Keratinocyte (primary cell): ENCODE measurements at regions not wholly inside any gene's neighbourhood (a gene's known extent, or its start where the extent isn't known, plus 50 kb on each side); places are given as distances from the start of the nearest gene placed in this dataset.

Experiments
- DNase-seq: peaks from one replicate; pipeline ENCODE4 v3.0.0-alpha.2; 2011; ENCODE audit warnings: low read depth, missing footprints, low spot score
- FAIRE-seq: peaks from 2 replicates; lab custom pipeline; 2011; peaks lifted over from hg19 to GRCh38; lab: Jason Lieb, UNC
- H2AFZ ChIP-seq: 2 replicates; pipeline ENCODE4 v1.6.0; 2012; ENCODE audit warnings: low read length, control low read depth, inconsistent platforms; ENCODE audit not compliant: control insufficient read depth
- H3K27ac ChIP-seq: 2 replicates; pipeline ENCODE4 v1.5.1; 2011; ENCODE audit warnings: low read length; ENCODE audit not compliant: control insufficient read depth, insufficient read depth
- H3K27me3 ChIP-seq: 3 replicates; pipeline ENCODE4 v1.6.0; 2011; ENCODE audit warnings: low read length; ENCODE audit not compliant: control insufficient read depth, insufficient read depth; ENCODE audit errors: extremely low read depth
- H3K36me3 ChIP-seq, 2 experiments: 2 replicates in 1 of 2; 3 replicates in 1 of 2; pipeline ENCODE4 v1.5.1; 2011; ENCODE audit warnings: low read length in 2 of 2, mild to moderate bottlenecking in 1 of 2; ENCODE audit not compliant: control insufficient read depth in 2 of 2, insufficient read depth in 2 of 2; ENCODE audit errors: extremely low read depth in 1 of 2
- H3K4me1 ChIP-seq: 3 replicates; pipeline ENCODE4 v1.5.1; 2011; ENCODE audit warnings: low read length; ENCODE audit not compliant: control insufficient read depth, insufficient read depth; ENCODE audit errors: extremely low read depth
- H3K4me2 ChIP-seq: 3 replicates; pipeline ENCODE4 v1.6.0; 2011; ENCODE audit warnings: low read depth, low read length; ENCODE audit not compliant: control insufficient read depth, insufficient read depth; ENCODE audit errors: extremely low read depth
- H3K4me3 ChIP-seq, 3 experiments: fragments of 200-600 bp in 1 of 3; sonication (generic) in 1 of 3; 2 replicates in 2 of 3; 3 replicates in 1 of 3; pipeline ENCODE4 v1.5.1; 2011 to 2016; ENCODE audit warnings: low read length in 3 of 3, mild to moderate bottlenecking in 3 of 3, control low read depth in 2 of 3, inconsistent platforms in 1 of 3, low read depth in 1 of 3, mixed read lengths in 1 of 3, mixed run types in 1 of 3, moderate library complexity in 1 of 3; ENCODE audit not compliant: control insufficient read depth in 2 of 3, insufficient read depth in 2 of 3; ENCODE audit errors: extremely low read depth in 1 of 3
- H3K79me2 ChIP-seq: 2 replicates; pipeline ENCODE4 v1.6.0; 2012; ENCODE audit warnings: low read length; ENCODE audit not compliant: control insufficient read depth, insufficient read depth
- H3K9ac ChIP-seq: 3 replicates; pipeline ENCODE4 v1.6.0; 2011; ENCODE audit warnings: low read length; ENCODE audit not compliant: control insufficient read depth, insufficient read depth; ENCODE audit errors: extremely low read depth
- H3K9me1 ChIP-seq: 3 replicates; pipeline ENCODE4 v1.6.0; 2011; ENCODE audit warnings: low read length; ENCODE audit not compliant: control insufficient read depth, insufficient read depth; ENCODE audit errors: extremely low read depth
- H3K9me3 ChIP-seq: 2 replicates; pipeline ENCODE4 v1.5.1; 2012; ENCODE audit warnings: low read depth, low read length; ENCODE audit not compliant: control insufficient read depth
- H4K20me1 ChIP-seq: 3 replicates; pipeline ENCODE4 v1.6.0; 2011; ENCODE audit warnings: low read length; ENCODE audit not compliant: control insufficient read depth, insufficient read depth; ENCODE audit errors: extremely low read depth
- EZH2 ChIP-seq: IDR thresholded peaks from one replicate; pipeline ENCODE4 v1.6.1; 2012; ENCODE audit warnings: inconsistent platforms, mild to moderate bottlenecking, low read length, moderate library complexity
- dilution Hi-C: fragments of 300-500 bp; cut with MboI; formaldehyde crosslinking; loops from one replicate; pipeline ENCODE4 v1.7.0; 2020; ENCODE audit warnings: low sequenced_read_pairs; ENCODE audit not compliant: extremely low pct_ligation_motif_present
- TF ChIP-seq, protein P1 (sequence below), 3 experiments: IDR thresholded peaks in 1 of 3; conservative IDR thresholded peaks in 1 of 3; optimal IDR thresholded peaks in 1 of 3; 2 replicates in 2 of 3; 3 replicates in 1 of 3; pipeline versions ENCODE3 to v1.5.1; 2011; ENCODE audit warnings: low read length in 3 of 3, mild to moderate bottlenecking in 3 of 3, moderate library complexity in 2 of 3, control low read depth in 1 of 3, inconsistent platforms in 1 of 3; ENCODE audit not compliant: insufficient read depth in 2 of 3; ENCODE audit errors: extremely low read depth in 1 of 3

DNA sequence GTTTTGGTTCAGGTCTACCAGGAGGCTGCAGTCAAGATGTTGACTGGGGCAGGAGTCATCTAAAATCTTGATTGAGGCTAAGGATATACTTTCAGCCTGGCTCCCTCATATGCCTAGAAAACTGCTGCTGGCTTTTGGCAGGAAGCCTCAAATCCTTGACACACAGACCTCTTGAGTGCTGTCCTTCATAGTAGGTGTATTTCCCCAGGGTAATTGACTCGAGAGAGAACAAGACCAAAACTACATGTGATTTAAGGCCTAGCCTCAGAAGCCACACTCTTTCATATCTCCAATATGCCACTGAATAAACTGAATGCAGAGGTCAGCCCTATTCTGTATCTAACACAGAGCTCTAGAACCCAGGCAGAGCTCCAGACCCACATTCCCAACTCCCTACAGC, 402.3 kb upstream of the ADAMTS16 start:
- no peak overlapping the region for H2AFZ ChIP-seq
- no peaks in the 10 kb centered on the region for H3K79me2 ChIP-seq
- H3K27ac ChIP-seq = no peak overlapping the region
- DNase-seq (no peak), FAIRE-seq (no peak)
- H3K36me3 ChIP-seq = no peaks in the 10 kb centered on the region
- no peak overlapping the region for H3K4me3 ChIP-seq
- H3K4me1 ChIP-seq = no peaks in the 10 kb centered on the region
- no peaks in the 10 kb centered on the region for H3K9me3 ChIP-seq
- no peaks in the 10 kb centered on the region for H4K20me1 ChIP-seq
- no peaks in the 10 kb centered on the region for H3K27me3 ChIP-seq
- H3K9me1 ChIP-seq = no peaks in the 10 kb centered on the region
- no peak for TF ChIP-seq EZH2
- TF ChIP-seq, protein P1, sequence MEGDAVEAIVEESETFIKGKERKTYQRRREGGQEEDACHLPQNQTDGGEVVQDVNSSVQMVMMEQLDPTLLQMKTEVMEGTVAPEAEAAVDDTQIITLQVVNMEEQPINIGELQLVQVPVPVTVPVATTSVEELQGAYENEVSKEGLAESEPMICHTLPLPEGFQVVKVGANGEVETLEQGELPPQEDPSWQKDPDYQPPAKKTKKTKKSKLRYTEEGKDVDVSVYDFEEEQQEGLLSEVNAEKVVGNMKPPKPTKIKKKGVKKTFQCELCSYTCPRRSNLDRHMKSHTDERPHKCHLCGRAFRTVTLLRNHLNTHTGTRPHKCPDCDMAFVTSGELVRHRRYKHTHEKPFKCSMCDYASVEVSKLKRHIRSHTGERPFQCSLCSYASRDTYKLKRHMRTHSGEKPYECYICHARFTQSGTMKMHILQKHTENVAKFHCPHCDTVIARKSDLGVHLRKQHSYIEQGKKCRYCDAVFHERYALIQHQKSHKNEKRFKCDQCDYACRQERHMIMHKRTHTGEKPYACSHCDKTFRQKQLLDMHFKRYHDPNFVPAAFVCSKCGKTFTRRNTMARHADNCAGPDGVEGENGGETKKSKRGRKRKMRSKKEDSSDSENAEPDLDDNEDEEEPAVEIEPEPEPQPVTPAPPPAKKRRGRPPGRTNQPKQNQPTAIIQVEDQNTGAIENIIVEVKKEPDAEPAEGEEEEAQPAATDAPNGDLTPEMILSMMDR (optimal IDR thresholded peaks at IDR 0.05 in 1 of 3, IDR thresholded peaks at IDR 0.05 in 1 of 3, conservative IDR thresholded peaks at IDR 0.05 in 1 of 3; ENCODE audit: extremely low read depth in 1 of 3, insufficient read depth in 2 of 3, low read length in 3 of 3) = no peak
- H3K9ac ChIP-seq = no peak overlapping the region
- H3K4me2 ChIP-seq = no peak overlapping the region
- dilution Hi-C loops = no loop called here

GRCh38 chr5:4738298-4738697, 401.8 kb upstream of the ADAMTS16 start:
- Histone ChIP-seq H3K9me3 (no peaks in the 10 kb centered on the region), H4K20me1 (no peaks in the 10 kb centered on the region), H3K4me1 (no peaks in the 10 kb centered on the region), H3K4me2 (no peak overlapping the region), H3K36me3 (no peaks in the 10 kb centered on the region), H3K27ac (no peak overlapping the region), H3K4me3 (no peak overlapping the region), H3K9ac (no peak overlapping the region), H2AFZ (no peak overlapping the region), H3K79me2 (no peaks in the 10 kb centered on the region), H3K9me1 (no peaks in the 10 kb centered on the region), H3K27me3 (no peaks in the 10 kb centered on the region)
- DNase-seq = no peak
- TF ChIP-seq, protein P1 (optimal IDR thresholded peaks at IDR 0.05 in 1 of 3, IDR thresholded peaks at IDR 0.05 in 1 of 3, conservative IDR thresholded peaks at IDR 0.05 in 1 of 3; ENCODE audit: extremely low read depth in 1 of 3, insufficient read depth in 2 of 3, low read length in 3 of 3) = no peak
- no peak for TF ChIP-seq EZH2
- no peak for FAIRE-seq
- dilution Hi-C loops = no loop called here
